ENCODE measurements at regions not wholly inside any gene's neighbourhood (a gene's known extent, or its start where the extent isn't known, plus 50 kb on each side); places are given as distances from the start of the nearest gene placed in this dataset.

DNA sequence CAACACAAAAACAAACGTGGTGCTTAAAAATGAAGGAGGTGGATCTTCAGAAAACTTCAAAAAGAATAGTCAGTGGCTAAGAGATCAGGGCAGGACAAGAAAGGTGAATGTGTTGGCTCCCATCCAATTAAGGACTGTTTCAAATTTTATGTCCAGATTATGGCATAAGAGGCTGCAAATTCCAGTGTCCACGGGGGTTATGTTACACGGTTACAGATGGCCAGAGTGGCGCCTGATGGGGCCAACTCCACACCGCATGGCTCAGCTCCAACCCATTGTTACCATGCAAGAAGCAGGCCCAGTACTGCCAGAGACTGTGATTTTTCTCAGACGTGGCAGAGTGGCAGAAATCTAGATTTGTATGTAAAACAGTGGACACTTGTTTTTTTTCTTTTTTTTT, 168.4 kb upstream of the TENM3 start:
- Histone ChIP-seq H3K27ac (ENCODE audit: low read depth, low read length) (no peak overlapping the region), H3K36me3 (ENCODE audit: control insufficient read depth in 3 of 3, insufficient read depth in 3 of 3, low read length in 3 of 3) (no peaks in the 10 kb centered on the region), H3K27me3 (ENCODE audit: control insufficient read depth in 3 of 3, insufficient read depth in 3 of 3, low read length in 3 of 3) (no peaks in the 10 kb centered on the region), H3K4me1 (ENCODE audit: control insufficient read depth in 3 of 3, insufficient read depth in 3 of 3, low read length in 3 of 3) (no peaks in the 10 kb centered on the region), H3K9ac (ENCODE audit: low read depth in 1 of 3, low read length in 3 of 3) (no peak overlapping the region), H3K4me3 (ENCODE audit: low read length in 3 of 3) (no peak overlapping the region), H3K9me3 (ENCODE audit: control insufficient read depth in 3 of 3, low read length in 3 of 3) (no peaks in the 10 kb centered on the region)

DNA sequence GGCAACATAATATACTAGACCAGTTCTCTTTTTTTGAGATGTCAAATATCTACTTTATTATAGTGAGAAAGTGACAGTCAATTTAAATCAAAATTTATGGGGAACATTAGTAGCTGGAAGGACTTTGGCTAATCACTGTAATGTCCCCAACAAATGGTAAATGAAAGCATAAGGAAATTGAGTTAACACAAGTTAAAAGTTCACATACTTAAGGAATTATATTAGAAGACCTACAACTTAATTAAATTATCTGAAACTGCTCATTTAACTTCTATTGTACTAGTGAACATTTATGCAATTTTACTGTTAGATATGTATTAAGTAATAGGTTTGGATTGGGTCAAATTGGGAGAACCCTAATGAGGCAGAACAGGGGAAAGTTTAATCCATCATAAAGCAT, 160.3 kb upstream of the TENM3 start:
- Histone ChIP-seq H3K4me3 (ENCODE audit: low read length in 3 of 3) (no peak overlapping the region), H3K9ac (ENCODE audit: low read depth in 1 of 3, low read length in 3 of 3) (no peak overlapping the region), H3K27me3 (ENCODE audit: control insufficient read depth in 3 of 3, insufficient read depth in 3 of 3, low read length in 3 of 3) (no peaks in the 10 kb centered on the region), H3K9me3 (ENCODE audit: control insufficient read depth in 3 of 3, low read length in 3 of 3) (no peaks in the 10 kb centered on the region), H3K36me3 (ENCODE audit: control insufficient read depth in 3 of 3, insufficient read depth in 3 of 3, low read length in 3 of 3) (no peaks in the 10 kb centered on the region), H3K27ac (ENCODE audit: low read depth, low read length) (no peak overlapping the region), H3K4me1 (ENCODE audit: control insufficient read depth in 3 of 3, insufficient read depth in 3 of 3, low read length in 3 of 3) (no peaks in the 10 kb centered on the region)

DNA sequence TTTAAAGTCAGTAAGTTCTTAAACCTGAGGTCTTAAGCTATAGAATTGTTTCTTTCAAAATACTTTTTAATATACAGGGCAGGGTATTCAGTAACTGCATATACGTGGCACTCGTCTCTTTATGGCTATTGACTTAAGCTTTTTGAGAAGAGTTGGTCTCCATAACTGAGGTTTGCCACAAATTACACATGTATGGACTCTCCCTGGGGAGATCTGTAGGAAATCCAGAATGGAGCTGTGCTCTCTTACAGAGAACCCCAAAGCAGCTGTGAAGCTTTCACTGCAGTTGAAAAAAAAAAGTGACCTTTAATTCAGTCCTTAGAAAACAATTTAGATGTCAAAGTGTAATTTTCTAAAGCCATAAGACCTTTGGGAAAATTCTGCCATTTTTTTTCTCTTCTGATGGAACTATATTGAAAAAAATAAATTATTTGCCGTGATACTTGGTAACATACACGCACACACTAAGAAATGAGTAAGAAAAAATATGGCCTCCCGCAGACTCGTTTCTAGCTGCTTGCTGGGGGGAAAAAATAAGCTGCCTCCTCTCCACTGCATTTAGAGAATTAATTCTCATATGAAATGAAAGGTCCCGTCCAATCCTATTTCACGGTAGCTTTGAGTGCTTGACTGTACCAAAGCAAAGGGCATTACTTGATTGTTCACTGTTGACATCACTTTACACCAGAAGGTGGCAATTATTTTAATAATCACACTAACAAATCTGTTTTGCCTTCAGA, 159.4 kb upstream of the TENM3 start:
- no peak overlapping the region for H3K27ac ChIP-seq (ENCODE audit: low read depth, low read length)
- H3K9me3 ChIP-seq (ENCODE audit: control insufficient read depth in 3 of 3, low read length in 3 of 3): no peaks in the 10 kb centered on the region
- H3K4me1 ChIP-seq (ENCODE audit: control insufficient read depth in 3 of 3, insufficient read depth in 3 of 3, low read length in 3 of 3): no peaks in the 10 kb centered on the region
- H3K27me3 ChIP-seq (ENCODE audit: control insufficient read depth in 3 of 3, insufficient read depth in 3 of 3, low read length in 3 of 3): no peaks in the 10 kb centered on the region
- H3K36me3 ChIP-seq (ENCODE audit: control insufficient read depth in 3 of 3, insufficient read depth in 3 of 3, low read length in 3 of 3): no peaks in the 10 kb centered on the region
- H3K4me3 ChIP-seq (ENCODE audit: low read length in 3 of 3): no peak overlapping the region
- H3K9ac ChIP-seq (ENCODE audit: low read depth in 1 of 3, low read length in 3 of 3): no peak overlapping the region

DNA sequence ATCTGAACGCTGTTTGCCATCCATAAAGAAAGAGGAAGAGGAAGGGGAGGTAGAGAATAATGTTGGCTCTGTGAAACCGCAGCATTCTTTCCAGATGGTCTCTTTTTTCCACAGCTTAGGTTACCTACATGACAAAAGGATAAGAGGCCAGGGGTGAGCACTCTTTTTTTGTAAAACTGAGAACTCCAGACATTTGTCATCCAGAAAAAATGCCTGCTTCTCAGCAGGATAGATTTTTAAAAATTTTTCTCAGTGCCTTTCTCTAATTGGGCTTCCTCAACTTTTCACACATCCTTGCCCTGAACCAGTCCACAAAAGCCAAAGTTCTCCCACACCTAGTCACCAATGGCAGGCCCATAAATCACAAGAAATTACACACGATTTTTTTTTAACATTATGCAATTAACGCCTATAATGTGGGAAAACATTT, 158.1 kb upstream of the TENM3 start:
- H3K27me3 ChIP-seq (ENCODE audit: control insufficient read depth in 3 of 3, insufficient read depth in 3 of 3, low read length in 3 of 3): no peaks in the 10 kb centered on the region
- H3K4me1 ChIP-seq (ENCODE audit: control insufficient read depth in 3 of 3, insufficient read depth in 3 of 3, low read length in 3 of 3): no peaks in the 10 kb centered on the region
- no peak overlapping the region for H3K27ac ChIP-seq (ENCODE audit: low read depth, low read length)
- no peak overlapping the region for H3K9ac ChIP-seq (ENCODE audit: low read depth in 1 of 3, low read length in 3 of 3)
- no peaks in the 10 kb centered on the region for H3K9me3 ChIP-seq (ENCODE audit: control insufficient read depth in 3 of 3, low read length in 3 of 3)
- no peak overlapping the region for H3K4me3 ChIP-seq (ENCODE audit: low read length in 3 of 3)
- no peaks in the 10 kb centered on the region for H3K36me3 ChIP-seq (ENCODE audit: control insufficient read depth in 3 of 3, insufficient read depth in 3 of 3, low read length in 3 of 3)

DNA sequence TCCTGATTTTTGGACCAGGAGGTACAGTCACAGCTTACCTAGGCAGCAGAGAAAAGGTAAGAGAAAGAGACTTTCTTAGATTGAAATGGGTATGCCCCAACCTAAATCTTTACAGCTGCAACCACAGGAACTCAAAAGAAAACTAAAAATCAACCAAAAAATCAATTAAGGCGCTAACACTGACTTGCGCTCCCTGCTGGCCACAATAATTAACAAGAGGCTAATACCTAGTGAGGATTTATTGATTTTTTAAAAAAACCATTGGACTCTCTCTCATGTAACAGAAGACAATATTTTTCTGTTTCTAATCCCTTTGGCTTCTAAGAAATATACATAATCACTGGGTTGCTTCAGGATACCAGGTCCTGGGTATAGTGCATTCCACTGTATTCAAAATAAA, 153.9 kb upstream of the TENM3 start:
- Histone ChIP-seq H3K27ac (ENCODE audit: low read depth, low read length) (no peak overlapping the region), H3K27me3 (ENCODE audit: control insufficient read depth in 3 of 3, insufficient read depth in 3 of 3, low read length in 3 of 3) (no peaks in the 10 kb centered on the region), H3K9ac (ENCODE audit: low read depth in 1 of 3, low read length in 3 of 3) (no peak overlapping the region), H3K4me1 (ENCODE audit: control insufficient read depth in 3 of 3, insufficient read depth in 3 of 3, low read length in 3 of 3) (no peaks in the 10 kb centered on the region), H3K4me3 (ENCODE audit: low read length in 3 of 3) (no peak overlapping the region), H3K36me3 (ENCODE audit: control insufficient read depth in 3 of 3, insufficient read depth in 3 of 3, low read length in 3 of 3) (no peaks in the 10 kb centered on the region), H3K9me3 (ENCODE audit: control insufficient read depth in 3 of 3, low read length in 3 of 3) (no peaks in the 10 kb centered on the region)

DNA sequence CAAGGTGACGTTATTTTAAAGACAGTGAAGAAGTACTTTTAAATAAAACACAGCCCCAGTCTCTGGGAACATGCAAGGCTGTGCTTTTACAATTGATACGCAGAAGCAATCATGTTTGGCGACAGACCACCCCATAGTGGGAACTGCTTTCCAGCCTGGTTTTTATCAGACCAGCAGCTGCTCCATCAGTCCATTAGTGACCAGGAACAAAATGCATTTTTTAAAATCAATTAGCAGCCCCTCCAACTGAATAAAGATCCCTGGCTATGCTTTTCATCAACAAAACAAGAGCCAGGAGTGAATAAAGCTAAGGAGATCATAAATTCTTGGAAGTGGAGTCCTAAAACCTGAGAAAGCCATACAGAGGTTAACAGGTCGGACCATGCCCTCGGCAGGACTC, 153.0 kb upstream of the TENM3 start:
- Histone ChIP-seq H3K9ac (ENCODE audit: low read depth in 1 of 3, low read length in 3 of 3) (no peak overlapping the region), H3K4me3 (ENCODE audit: low read length in 3 of 3) (no peak overlapping the region), H3K27ac (ENCODE audit: low read depth, low read length) (no peak overlapping the region), H3K4me1 (ENCODE audit: control insufficient read depth in 3 of 3, insufficient read depth in 3 of 3, low read length in 3 of 3) (no peaks in the 10 kb centered on the region), H3K9me3 (ENCODE audit: control insufficient read depth in 3 of 3, low read length in 3 of 3) (no peaks in the 10 kb centered on the region), H3K27me3 (ENCODE audit: control insufficient read depth in 3 of 3, insufficient read depth in 3 of 3, low read length in 3 of 3) (no peaks in the 10 kb centered on the region), H3K36me3 (ENCODE audit: control insufficient read depth in 3 of 3, insufficient read depth in 3 of 3, low read length in 3 of 3) (no peaks in the 10 kb centered on the region)

DNA sequence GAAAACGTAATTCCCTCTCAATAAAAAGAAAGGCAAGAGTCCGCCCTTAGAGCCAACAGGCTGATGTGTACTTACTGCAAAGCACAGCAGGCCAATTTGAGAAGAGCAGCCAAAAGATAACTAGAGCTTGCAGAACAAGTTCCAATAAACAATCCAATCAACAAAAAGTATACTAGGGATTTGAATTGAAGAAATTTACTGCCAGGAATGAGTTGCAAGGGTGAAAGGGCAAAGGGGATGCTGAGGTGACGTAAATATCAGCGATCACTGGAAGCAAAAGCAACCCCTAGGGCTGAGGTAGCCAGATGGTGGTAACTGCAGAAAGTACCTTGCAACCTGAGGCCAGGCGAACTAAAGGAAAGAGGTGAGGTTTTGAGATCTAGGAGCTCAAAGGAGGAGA, 152.1 kb upstream of the TENM3 start:
- Histone ChIP-seq H3K9ac (ENCODE audit: low read depth in 1 of 3, low read length in 3 of 3) (no peak overlapping the region), H3K4me1 (ENCODE audit: control insufficient read depth in 3 of 3, insufficient read depth in 3 of 3, low read length in 3 of 3) (no peaks in the 10 kb centered on the region), H3K4me3 (ENCODE audit: low read length in 3 of 3) (no peak overlapping the region), H3K9me3 (ENCODE audit: control insufficient read depth in 3 of 3, low read length in 3 of 3) (no peaks in the 10 kb centered on the region), H3K36me3 (ENCODE audit: control insufficient read depth in 3 of 3, insufficient read depth in 3 of 3, low read length in 3 of 3) (no peaks in the 10 kb centered on the region), H3K27ac (ENCODE audit: low read depth, low read length) (no peak overlapping the region), H3K27me3 (ENCODE audit: control insufficient read depth in 3 of 3, insufficient read depth in 3 of 3, low read length in 3 of 3) (no peaks in the 10 kb centered on the region)

DNA sequence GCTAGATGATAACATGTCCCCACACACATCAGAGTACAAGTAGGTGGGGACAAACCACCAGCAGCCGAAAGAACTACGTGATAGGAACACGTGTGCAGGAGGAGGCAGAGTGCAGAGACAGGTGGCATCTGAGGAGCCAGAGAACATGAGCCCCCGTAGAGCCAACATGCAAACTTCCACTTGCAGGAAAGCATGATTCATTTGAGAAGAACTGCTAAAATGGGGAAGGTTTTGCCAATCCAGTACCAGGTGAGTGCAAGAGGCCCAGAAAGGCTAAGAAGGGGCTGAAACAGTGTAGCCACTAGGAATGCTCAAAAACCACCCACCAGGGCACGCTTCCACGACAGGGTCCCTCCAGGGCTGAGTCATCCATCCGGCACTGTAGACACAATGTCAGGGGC, 149.8 kb upstream of the TENM3 start:
- Histone ChIP-seq H3K9me3 (ENCODE audit: control insufficient read depth in 3 of 3, low read length in 3 of 3) (no peaks in the 10 kb centered on the region), H3K27ac (ENCODE audit: low read depth, low read length) (no peak overlapping the region), H3K27me3 (ENCODE audit: control insufficient read depth in 3 of 3, insufficient read depth in 3 of 3, low read length in 3 of 3) (no peaks in the 10 kb centered on the region), H3K36me3 (ENCODE audit: control insufficient read depth in 3 of 3, insufficient read depth in 3 of 3, low read length in 3 of 3) (no peaks in the 10 kb centered on the region), H3K4me3 (ENCODE audit: low read length in 3 of 3) (no peak overlapping the region), H3K4me1 (ENCODE audit: control insufficient read depth in 3 of 3, insufficient read depth in 3 of 3, low read length in 3 of 3) (no peaks in the 10 kb centered on the region), H3K9ac (ENCODE audit: low read depth in 1 of 3, low read length in 3 of 3) (no peak overlapping the region)

DNA sequence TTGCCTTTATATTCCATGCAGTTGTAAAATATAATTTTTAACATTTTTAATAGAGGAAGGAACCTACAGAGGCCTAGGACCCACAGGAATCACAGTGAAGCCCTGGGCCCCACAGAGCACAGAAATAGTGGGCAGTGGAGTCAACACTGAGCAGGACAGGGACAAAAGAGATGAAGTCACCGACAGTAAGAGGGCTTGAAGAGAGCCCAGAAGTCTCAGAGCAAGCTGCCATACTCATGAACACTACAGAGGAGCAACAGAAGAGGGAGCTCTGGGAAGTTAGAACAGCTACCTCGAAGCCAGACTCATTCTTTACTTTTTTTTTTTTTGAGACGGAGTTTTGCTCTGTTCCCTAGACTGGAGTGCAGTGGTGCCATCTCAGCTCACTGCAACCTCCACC, 149.3 kb upstream of the TENM3 start:
- Histone ChIP-seq H3K9ac (ENCODE audit: low read depth in 1 of 3, low read length in 3 of 3) (no peak overlapping the region), H3K4me1 (ENCODE audit: control insufficient read depth in 3 of 3, insufficient read depth in 3 of 3, low read length in 3 of 3) (no peaks in the 10 kb centered on the region), H3K27me3 (ENCODE audit: control insufficient read depth in 3 of 3, insufficient read depth in 3 of 3, low read length in 3 of 3) (no peaks in the 10 kb centered on the region), H3K36me3 (ENCODE audit: control insufficient read depth in 3 of 3, insufficient read depth in 3 of 3, low read length in 3 of 3) (no peaks in the 10 kb centered on the region), H3K27ac (ENCODE audit: low read depth, low read length) (no peak overlapping the region), H3K4me3 (ENCODE audit: low read length in 3 of 3) (no peak overlapping the region), H3K9me3 (ENCODE audit: control insufficient read depth in 3 of 3, low read length in 3 of 3) (no peaks in the 10 kb centered on the region)

DNA sequence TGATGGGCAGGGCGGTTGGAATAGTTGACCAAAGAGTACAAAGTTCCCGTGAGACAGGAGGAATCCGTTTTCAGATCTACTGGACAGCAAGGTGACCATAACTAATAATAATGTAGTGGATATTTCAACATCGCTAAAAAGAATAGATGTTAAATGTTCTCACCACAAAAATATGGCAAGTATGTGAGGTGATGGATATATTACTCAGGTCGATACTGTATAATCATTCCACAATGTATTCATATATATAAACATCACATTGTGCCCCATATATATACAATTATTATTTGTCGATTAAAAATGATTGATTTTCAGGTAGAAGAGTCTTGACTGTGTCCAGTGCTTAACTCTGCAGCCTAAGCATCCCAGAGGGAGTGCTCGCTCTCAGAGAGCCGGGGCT, 141.6 kb upstream of the TENM3 start:
- no peaks in the 10 kb centered on the region for H3K4me1 ChIP-seq (ENCODE audit: control insufficient read depth in 3 of 3, insufficient read depth in 3 of 3, low read length in 3 of 3)
- H3K27me3 ChIP-seq (ENCODE audit: control insufficient read depth in 3 of 3, insufficient read depth in 3 of 3, low read length in 3 of 3): no peaks in the 10 kb centered on the region
- no peak overlapping the region for H3K4me3 ChIP-seq (ENCODE audit: low read length in 3 of 3)

More for the DNA sequence above, 141.6 kb upstream of the TENM3 start:
- Histone ChIP-seq H3K27ac (ENCODE audit: low read depth, low read length) (no peak overlapping the region), H3K36me3 (ENCODE audit: control insufficient read depth in 3 of 3, insufficient read depth in 3 of 3, low read length in 3 of 3) (no peaks in the 10 kb centered on the region), H3K9me3 (ENCODE audit: control insufficient read depth in 3 of 3, low read length in 3 of 3) (no peaks in the 10 kb centered on the region), H3K9ac (ENCODE audit: low read depth in 1 of 3, low read length in 3 of 3) (no peak overlapping the region)

Data from skeletal muscle tissue (tissue), 3 donors.